A204.1 (cell line): ENCODE measurements at regions not wholly inside any gene's neighbourhood (a gene's known extent, or its start where the extent isn't known, plus 50 kb on each side); places are given as distances from the start of the nearest gene placed in this dataset.
A peak's percentile ranks its signal among the peaks of the same experiment; 100 is the strongest.

Experiments used
- FAIRE-seq: peaks from 2 replicates; lab custom pipeline; 2012; peaks lifted over from hg19 to GRCh38; lab: Jason Lieb, UNC

GRCh38 chr1:163820766-163821165 is 499.0 kb downstream of the NUF2 start:
- peak; percentile 92 for FAIRE-seq

GRCh38 chr1:163821679-163822078 is 499.9 kb downstream of the NUF2 start:
- no peak for FAIRE-seq

- no peak for FAIRE-seq
These were observed 501.3 kb downstream of the NUF2 start for GRCh38 chr1:163823017-163823416.

- FAIRE-seq = no peak
These were observed 502.3 kb downstream of the NUF2 start for GRCh38 chr1:163824006-163824405.

- FAIRE-seq = no peak
These were observed 502.7 kb downstream of the NUF2 start for GRCh38 chr1:163824490-163824889.

- no peak for FAIRE-seq
These were observed 504.7 kb downstream of the NUF2 start for GRCh38 chr1:163826500-163826899.

GRCh38 chr1:163834778-163835177 is 513.0 kb downstream of the NUF2 start:
- no peak for FAIRE-seq

- FAIRE-seq = no peak
These were observed 514.7 kb downstream of the NUF2 start for GRCh38 chr1:163836481-163836880.

GRCh38 chr1:163837206-163837605 is 515.5 kb downstream of the NUF2 start:
- no peak for FAIRE-seq

GRCh38 chr1:163842571-163842970 is 520.8 kb downstream of the NUF2 start:
- FAIRE-seq = no peak

- FAIRE-seq = no peak
These were observed 522.7 kb downstream of the NUF2 start for GRCh38 chr1:163844459-163844858.

- FAIRE-seq = no peak
These were observed 523.5 kb downstream of the NUF2 start for GRCh38 chr1:163845279-163845678.

- FAIRE-seq = no peak
These were observed 542.0 kb downstream of the NUF2 start for GRCh38 chr1:163863731-163864130.

GRCh38 chr1:163864207-163864606 is 542.5 kb downstream of the NUF2 start:
- FAIRE-seq = no peak

GRCh38 chr1:163866564-163866963 is 544.8 kb downstream of the NUF2 start:
- FAIRE-seq = no peak

- FAIRE-seq = no peak
These were observed 548.9 kb downstream of the NUF2 start for GRCh38 chr1:163870666-163871065.

- FAIRE-seq = no peak
These were observed 550.3 kb downstream of the NUF2 start for GRCh38 chr1:163872067-163872466.

- FAIRE-seq = no peak
These were observed 552.3 kb downstream of the NUF2 start for GRCh38 chr1:163874070-163874469.

- FAIRE-seq = no peak
These were observed 553.6 kb downstream of the NUF2 start for GRCh38 chr1:163875200-163875926.

- FAIRE-seq = no peak
These were observed 554.2 kb downstream of the NUF2 start for GRCh38 chr1:163875927-163876320.

GRCh38 chr1:163876546-163876945 is 554.8 kb downstream of the NUF2 start:
- no peak for FAIRE-seq

- no peak for FAIRE-seq
These were observed 555.3 kb downstream of the NUF2 start for GRCh38 chr1:163877016-163877415.

GRCh38 chr1:163885510-163885909 is 563.8 kb downstream of the NUF2 start:
- no peak for FAIRE-seq

GRCh38 chr1:163896001-163896400 is 574.2 kb downstream of the NUF2 start:
- FAIRE-seq = no peak
